A549 (cell line): ENCODE measurements at regions not wholly inside any gene's neighbourhood (a gene's known extent, or its start where the extent isn't known, plus 50 kb on each side); places are given as distances from the start of the nearest gene placed in this dataset.

Source experiments
- ATAC-seq, 2 experiments: fragments of 200-7000 bp in 1 of 2; fragments of >200 bp in 1 of 2; cut with Nextera tagmentation in 1 of 2; cut with Tn5 transposase in 1 of 2; 3 replicates each; pipeline versions ENCODE4 v1.8.0 to v1.9.1; 2018 to 2020; ENCODE audit warnings: mild to moderate bottlenecking in 1 of 2, moderate library complexity in 1 of 2
- CTCF ChIA-PET: fragments of 300-600 bp; sonication (Branson Sonifier 250); formaldehyde crosslinking; extraction: SDS; loops from one replicate; lab custom pipeline; 2021; ENCODE audit warnings: antibody characterized with exemption, inconsistent platforms; lab: Yijun Ruan, JAX
- POLR2A ChIA-PET: fragments of 350-600 bp; formaldehyde crosslinking; extraction: SDS; loops from one replicate; lab custom pipeline; 2021; ENCODE audit warnings: antibody characterized with exemption, inconsistent platforms; lab: Yijun Ruan, JAX
- DNase-seq, 2 experiments: peaks; one replicate each; pipeline versions ENCODE4 v3.0.0 to v3.0.0-alpha.2; 2011 to 2016; ENCODE audit warnings: low read depth in 1 of 2, low spot score in 1 of 2
- FAIRE-seq: peaks from 2 replicates; lab custom pipeline; 2011; peaks lifted over from hg19 to GRCh38; lab: Jason Lieb, UNC
- H3K27ac ChIP-seq, 2 experiments: fragments of >200 bp; sonication (Bioruptor Twin); formaldehyde crosslinking; 3 replicates each; pipeline ENCODE4 v1.5.1; 2016 to 2017
- H3K4me1 ChIP-seq: fragments of >200 bp; sonication (Bioruptor Twin); formaldehyde crosslinking; 3 replicates; pipeline ENCODE4 v1.6.1; 2016
- H3K4me2 ChIP-seq: fragments of >200 bp; sonication (Bioruptor Twin); formaldehyde crosslinking; 3 replicates; pipeline ENCODE4 v1.6.1; 2016
- H3K4me3 ChIP-seq: fragments of >200 bp; sonication (Bioruptor Twin); formaldehyde crosslinking; 3 replicates; pipeline ENCODE4 v1.5.1; 2016
- H3K9me3 ChIP-seq: fragments of >200 bp; sonication (Bioruptor Twin); formaldehyde crosslinking; 3 replicates; pipeline ENCODE4 v1.6.1; 2016
- BCL3 ChIP-seq: fragments of >200 bp; sonication (Bioruptor Twin); formaldehyde crosslinking; IDR thresholded peaks from 3 replicates; pipeline ENCODE4 v1.6.1; 2016
- E2F6 ChIP-seq: IDR thresholded peaks from 2 replicates; pipeline ENCODE4 v1.6.1; 2012; ENCODE audit warnings: low read depth, borderline replicate concordance
- EP300 ChIP-seq, 2 experiments: fragments of >200 bp; sonication (Bioruptor Twin); formaldehyde crosslinking; IDR thresholded peaks; 2 replicates in 1 of 2; 3 replicates in 1 of 2; pipeline ENCODE4 v1.6.1; 2016 to 2017
- ESRRA ChIP-seq: fragments of 150-350 bp; IDR thresholded peaks from 2 replicates; pipeline ENCODE4 v1.6.1; 2014; ENCODE audit warnings: mild to moderate bottlenecking, low read length, borderline replicate concordance
- FOSL2 ChIP-seq, 2 experiments: fragments of 450-650 bp in 1 of 2; fragments of >200 bp in 1 of 2; sonication (Bioruptor Twin) in 1 of 2; formaldehyde crosslinking; IDR thresholded peaks; 2 replicates each; pipeline versions ENCODE4 v1.5.0 to v1.6.1; 2016 to 2020; ENCODE audit warnings: mild to moderate bottlenecking in 1 of 2, moderate library complexity in 1 of 2
- HEYL ChIP-seq: fragments of 250-450 bp; sonication (Bioruptor Pico); IDR thresholded peaks from 2 replicates; pipeline ENCODE4 v1.8.0; 2021; ENCODE audit warnings: mild to moderate bottlenecking, moderate library complexity
- HOXB13 ChIP-seq: fragments of 250-450 bp; sonication (Bioruptor Pico); IDR thresholded peaks from 2 replicates; pipeline ENCODE4 v1.5.0; 2020; ENCODE audit warnings: low read depth, mild to moderate bottlenecking, moderate library complexity
- HOXB5 ChIP-seq: fragments of 250-450 bp; sonication (Bioruptor Pico); IDR thresholded peaks from 2 replicates; pipeline ENCODE4 v1.5.0; 2020; ENCODE audit warnings: mild to moderate bottlenecking, moderate library complexity
- MAFK ChIP-seq: fragments of 450-650 bp; IDR thresholded peaks from 2 replicates; pipeline ENCODE4 v1.6.1; 2014; ENCODE audit not compliant: partially characterized antibody
- MAZ ChIP-seq: fragments of 150-350 bp; IDR thresholded peaks from 2 replicates; pipeline ENCODE4 v1.6.1; 2014; ENCODE audit warnings: antibody characterized with exemption, low read depth, low read length, borderline replicate concordance
- MYC ChIP-seq: IDR thresholded peaks from 2 replicates; pipeline ENCODE4 v1.6.1; 2012; ENCODE audit warnings: mild to moderate bottlenecking, inconsistent platforms, low read length, improper control_type of control experiment, borderline replicate concordance
- NFE2L2 ChIP-seq: fragments of 150-350 bp; conservative IDR thresholded peaks from 2 replicates; pipeline ENCODE4 v1.6.1; 2014; ENCODE audit warnings: low read length
- POLR2AphosphoS2 ChIP-seq: conservative IDR thresholded peaks from 2 replicates; pipeline ENCODE4 v1.6.1; 2012; ENCODE audit warnings: low read length, improper control_type of control experiment, inconsistent platforms
- RARB ChIP-seq: fragments of 250-450 bp; sonication (Bioruptor Pico); IDR thresholded peaks from 2 replicates; pipeline ENCODE4 v1.8.0; 2021; ENCODE audit warnings: mild to moderate bottlenecking, moderate library complexity
- REST ChIP-seq: fragments of 200-600 bp; sonication (generic); IDR thresholded peaks from 2 replicates; pipeline ENCODE4 v1.6.1; 2016; ENCODE audit warnings: antibody characterized with exemption, mild to moderate bottlenecking, moderate library complexity
- SMC3 ChIP-seq: fragments of >200 bp; sonication (Bioruptor Twin); formaldehyde crosslinking; IDR thresholded peaks from 3 replicates; pipeline ENCODE4 v1.6.1; 2018; ENCODE audit warnings: inconsistent platforms
- SREBF2 ChIP-seq: fragments of 450-650 bp; IDR thresholded peaks from 2 replicates; pipeline ENCODE4 v1.6.1; 2014; ENCODE audit warnings: mild to moderate bottlenecking, moderate library complexity
- TFCP2L1 ChIP-seq: fragments of 250-450 bp; sonication (Bioruptor Pico); IDR thresholded peaks from 2 replicates; pipeline ENCODE4 v1.5.0; 2021; ENCODE audit warnings: mild to moderate bottlenecking
- TP53 ChIP-seq: fragments of 250-450 bp; sonication (Bioruptor Pico); IDR thresholded peaks from 2 replicates; pipeline ENCODE4 v1.5.0; 2021; ENCODE audit warnings: mild to moderate bottlenecking, moderate library complexity
- ZFP36 ChIP-seq: fragments of 450-650 bp; IDR thresholded peaks from 2 replicates; pipeline ENCODE4 v1.6.1; 2014; ENCODE audit warnings: borderline replicate concordance; ENCODE audit not compliant: partially characterized antibody
- ZNF302 ChIP-seq: fragments of 250-450 bp; sonication (Bioruptor Pico); IDR thresholded peaks from 2 replicates; pipeline ENCODE4 v1.9.0; 2021; ENCODE audit warnings: inconsistent platforms, mild to moderate bottlenecking, moderate library complexity
- WGBS: methylation state at CpG from one replicate; pipeline ENCODE4 v1.1.6; 2017; ENCODE audit errors: missing lambda C conversion rate; 5-methylcytosine and 5-hydroxymethylcytosine counted together
- TF ChIP-seq, protein P1 (sequence below): fragments of 150-350 bp; IDR thresholded peaks from 2 replicates; pipeline ENCODE4 v1.6.1; 2014; ENCODE audit warnings: low read depth, mild to moderate bottlenecking, low read length
- TF ChIP-seq, protein P2 (sequence below): fragments of 250-450 bp; sonication (Bioruptor Pico); IDR thresholded peaks from 2 replicates; pipeline ENCODE4 v1.5.0; 2021; ENCODE audit warnings: mild to moderate bottlenecking, moderate library complexity, borderline replicate concordance
- TF ChIP-seq, protein P3 (sequence below): fragments of >200 bp; sonication (Bioruptor Twin); formaldehyde crosslinking; IDR thresholded peaks from 2 replicates; pipeline ENCODE4 v1.6.1; 2016
- TF ChIP-seq, protein P4 (sequence below): fragments of >200 bp; sonication (Bioruptor Twin); formaldehyde crosslinking; IDR thresholded peaks from 3 replicates; pipeline ENCODE4 v1.5.1; 2016

DNA sequence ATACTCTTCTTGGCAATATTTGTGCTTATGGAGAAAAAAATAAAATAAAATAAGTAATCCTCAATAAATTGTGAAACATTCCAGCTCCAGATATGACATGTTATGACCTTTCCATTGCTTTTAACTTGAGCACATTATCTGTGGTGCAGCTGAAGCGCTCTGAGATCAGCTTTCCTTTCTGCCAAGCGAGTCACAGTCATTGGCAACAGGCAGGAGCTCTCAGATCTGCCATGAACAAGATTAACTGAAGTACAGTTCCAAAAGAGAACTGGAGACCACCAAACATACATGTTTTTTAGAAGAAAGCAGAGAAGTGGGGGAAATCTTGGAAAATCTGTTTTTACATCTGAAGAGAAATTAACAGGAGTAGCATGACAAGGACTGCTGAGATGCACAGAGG lies 89.2 kb upstream of the DSCAM start:
- WGBS, result 0% methylated on average over 2 of the region's 2 CpGs
- ChIA-PET CTCF (no interaction called here), POLR2A (no interaction called here)
- Histone ChIP-seq H3K4me1 (no peaks in the 10 kb centered on the region), H3K4me3 (no peak overlapping the region), H3K4me2 (no peak overlapping the region), H3K9me3 (no peaks in the 10 kb centered on the region), H3K27ac (no peak overlapping the region)
- DNase-seq (no peak), ATAC-seq (no peak), FAIRE-seq (no peak)
- TF ChIP-seq BCL3 (no peak), RARB (CRISPR knock-in tag) (no peak), MYC (no peak), MAFK (no peak), SREBF2 (no peak), NFE2L2 (no peak)
- TF ChIP-seq, protein P1, sequence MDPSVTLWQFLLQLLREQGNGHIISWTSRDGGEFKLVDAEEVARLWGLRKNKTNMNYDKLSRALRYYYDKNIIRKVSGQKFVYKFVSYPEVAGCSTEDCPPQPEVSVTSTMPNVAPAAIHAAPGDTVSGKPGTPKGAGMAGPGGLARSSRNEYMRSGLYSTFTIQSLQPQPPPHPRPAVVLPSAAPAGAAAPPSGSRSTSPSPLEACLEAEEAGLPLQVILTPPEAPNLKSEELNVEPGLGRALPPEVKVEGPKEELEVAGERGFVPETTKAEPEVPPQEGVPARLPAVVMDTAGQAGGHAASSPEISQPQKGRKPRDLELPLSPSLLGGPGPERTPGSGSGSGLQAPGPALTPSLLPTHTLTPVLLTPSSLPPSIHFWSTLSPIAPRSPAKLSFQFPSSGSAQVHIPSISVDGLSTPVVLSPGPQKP, result no peak
- TF ChIP-seq, protein P2, sequence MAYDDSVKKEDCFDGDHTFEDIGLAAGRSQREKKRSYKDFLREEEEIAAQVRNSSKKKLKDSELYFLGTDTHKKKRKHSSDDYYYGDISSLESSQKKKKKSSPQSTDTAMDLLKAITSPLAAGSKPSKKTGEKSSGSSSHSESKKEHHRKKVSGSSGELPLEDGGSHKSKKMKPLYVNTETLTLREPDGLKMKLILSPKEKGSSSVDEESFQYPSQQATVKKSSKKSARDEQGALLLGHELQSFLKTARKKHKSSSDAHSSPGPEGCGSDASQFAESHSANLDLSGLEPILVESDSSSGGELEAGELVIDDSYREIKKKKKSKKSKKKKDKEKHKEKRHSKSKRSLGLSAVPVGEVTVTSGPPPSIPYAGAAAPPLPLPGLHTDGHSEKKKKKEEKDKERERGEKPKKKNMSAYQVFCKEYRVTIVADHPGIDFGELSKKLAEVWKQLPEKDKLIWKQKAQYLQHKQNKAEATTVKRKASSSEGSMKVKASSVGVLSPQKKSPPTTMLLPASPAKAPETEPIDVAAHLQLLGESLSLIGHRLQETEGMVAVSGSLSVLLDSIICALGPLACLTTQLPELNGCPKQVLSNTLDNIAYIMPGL (CRISPR knock-in tag), result no peak

DNA sequence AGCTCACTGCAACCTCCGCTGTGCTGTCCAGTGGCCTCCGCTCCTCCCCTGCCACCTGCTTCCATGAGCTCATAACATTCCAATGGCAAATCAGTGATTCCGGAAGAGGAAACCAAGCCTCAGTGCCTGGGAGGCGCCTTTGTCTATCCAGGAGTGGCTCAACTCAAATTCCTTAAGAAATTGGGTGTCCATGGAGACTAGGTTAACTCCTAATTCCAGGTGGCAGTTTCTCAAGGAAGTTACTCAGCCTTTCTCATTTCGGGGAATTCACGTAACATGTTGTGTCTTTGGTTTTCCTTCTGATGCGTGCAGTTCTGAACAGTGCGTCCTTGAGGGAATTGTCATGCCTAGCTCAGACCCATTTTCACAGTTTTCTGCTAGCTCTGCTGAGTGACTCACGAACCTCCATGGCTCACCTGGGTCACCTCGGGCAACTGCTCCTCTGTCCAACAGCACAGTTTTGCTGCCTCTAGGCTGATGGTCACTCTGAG lies 89.9 kb upstream of the DSCAM start:
- Histone ChIP-seq H3K4me2 (no peak overlapping the region), H3K9me3 (no peaks in the 10 kb centered on the region), H3K4me1 (no peaks in the 10 kb centered on the region), H3K27ac (no peak overlapping the region), H3K4me3 (no peak overlapping the region)
- ChIA-PET POLR2A (no interaction called here), CTCF (no interaction called here)
- FAIRE-seq (no peak), ATAC-seq (no peak), DNase-seq (no peak)
- TF ChIP-seq TFCP2L1 (CRISPR knock-in tag) (no peak), ESRRA (no peak), ZFP36 (no peak), E2F6 (no peak), HOXB13 (CRISPR knock-in tag) (no peak), MAZ (no peak), POLR2AphosphoS2 (no peak), SMC3 (no peak), EP300 (IDR thresholded peaks at IDR 0.05) (no peak), MAFK (no peak), TP53 (no peak), HEYL (CRISPR knock-in tag) (no peak), ZNF302 (CRISPR knock-in tag) (no peak), HOXB5 (CRISPR knock-in tag) (no peak), REST (no peak), FOSL2 (IDR thresholded peaks at IDR 0.05) (no peak), FOSL2 (CRISPR knock-in tag; IDR thresholded peaks at IDR 0.05) (no peak)
- TF ChIP-seq, protein P3, sequence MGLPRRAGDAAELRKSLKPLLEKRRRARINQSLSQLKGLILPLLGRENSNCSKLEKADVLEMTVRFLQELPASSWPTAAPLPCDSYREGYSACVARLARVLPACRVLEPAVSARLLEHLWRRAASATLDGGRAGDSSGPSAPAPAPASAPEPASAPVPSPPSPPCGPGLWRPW, result no peak
- TF ChIP-seq, protein P4, sequence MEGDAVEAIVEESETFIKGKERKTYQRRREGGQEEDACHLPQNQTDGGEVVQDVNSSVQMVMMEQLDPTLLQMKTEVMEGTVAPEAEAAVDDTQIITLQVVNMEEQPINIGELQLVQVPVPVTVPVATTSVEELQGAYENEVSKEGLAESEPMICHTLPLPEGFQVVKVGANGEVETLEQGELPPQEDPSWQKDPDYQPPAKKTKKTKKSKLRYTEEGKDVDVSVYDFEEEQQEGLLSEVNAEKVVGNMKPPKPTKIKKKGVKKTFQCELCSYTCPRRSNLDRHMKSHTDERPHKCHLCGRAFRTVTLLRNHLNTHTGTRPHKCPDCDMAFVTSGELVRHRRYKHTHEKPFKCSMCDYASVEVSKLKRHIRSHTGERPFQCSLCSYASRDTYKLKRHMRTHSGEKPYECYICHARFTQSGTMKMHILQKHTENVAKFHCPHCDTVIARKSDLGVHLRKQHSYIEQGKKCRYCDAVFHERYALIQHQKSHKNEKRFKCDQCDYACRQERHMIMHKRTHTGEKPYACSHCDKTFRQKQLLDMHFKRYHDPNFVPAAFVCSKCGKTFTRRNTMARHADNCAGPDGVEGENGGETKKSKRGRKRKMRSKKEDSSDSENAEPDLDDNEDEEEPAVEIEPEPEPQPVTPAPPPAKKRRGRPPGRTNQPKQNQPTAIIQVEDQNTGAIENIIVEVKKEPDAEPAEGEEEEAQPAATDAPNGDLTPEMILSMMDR, result no peak
- 22% methylated on average over 9 of the region's 10 CpGs for WGBS
